CD4-positive, alpha-beta T cell treated with Interleukin-21 for 1 hour (primary cell): ENCODE measurements at regions not wholly inside any gene's neighbourhood (a gene's known extent, or its start where the extent isn't known, plus 50 kb on each side); places are given as distances from the start of the nearest gene placed in this dataset.

Source experiments
- DNase-seq: peaks from one replicate; pipeline ENCODE4 v3.0.0-alpha.2; 2020

DNA sequence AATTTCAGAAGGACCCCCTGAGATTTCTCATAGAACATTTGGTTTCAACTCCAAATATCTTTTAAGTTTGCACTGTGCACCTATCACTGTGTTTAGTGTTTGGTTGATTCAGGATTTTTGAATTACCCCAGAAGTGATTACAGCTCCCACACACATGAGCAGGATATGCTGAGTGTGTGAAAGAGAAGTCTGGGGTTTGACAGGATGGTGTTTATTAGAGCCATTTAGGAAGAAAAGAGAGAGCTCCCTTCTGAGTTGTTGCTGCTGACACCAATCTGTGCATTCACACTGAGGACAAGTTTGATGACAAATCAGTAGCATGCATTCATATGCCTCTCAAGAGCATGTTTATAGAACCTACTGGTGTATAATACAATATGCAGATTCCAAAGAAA, 118.1 kb downstream of the RPL22L1 start:
- no peak for DNase-seq

DNA sequence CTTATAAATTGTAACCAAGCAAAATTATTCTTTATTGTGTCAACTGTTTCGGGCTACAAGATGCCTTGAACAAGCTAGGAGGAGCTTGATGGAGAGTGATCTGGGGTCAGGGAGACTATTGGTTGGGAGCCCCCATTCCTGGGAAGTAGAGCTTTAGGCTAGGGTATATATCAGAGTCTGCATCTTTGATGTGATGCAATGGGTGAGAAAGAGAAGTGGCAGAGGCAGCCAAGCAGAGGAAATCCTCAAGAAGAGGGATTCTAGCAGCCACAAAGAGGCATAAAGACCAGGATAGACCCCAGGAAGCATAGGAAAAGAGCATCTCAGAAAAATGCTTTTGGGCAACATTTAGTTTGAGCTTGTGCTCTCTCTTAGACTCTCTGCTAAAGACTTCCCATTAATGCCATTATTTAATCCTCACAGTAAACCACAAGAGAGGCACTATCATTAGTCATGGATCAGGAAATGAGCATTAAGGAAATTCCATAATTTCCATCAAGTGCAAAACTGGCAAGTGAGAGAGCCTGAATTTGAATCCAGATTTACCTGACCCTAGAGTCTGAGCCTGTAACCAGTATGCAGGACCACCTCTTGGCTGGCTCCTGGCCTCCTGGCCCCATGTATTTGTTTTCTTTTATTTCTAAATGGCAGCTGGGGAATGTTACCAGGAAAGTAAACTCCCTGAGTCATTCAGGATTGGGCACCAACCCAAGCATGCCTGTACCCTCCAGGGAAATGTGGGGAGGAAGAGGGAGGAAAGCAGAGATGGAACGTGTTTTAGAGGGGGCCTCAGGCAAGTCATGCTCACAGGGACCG, 118.7 kb downstream of the RPL22L1 start:
- DNase-seq: no peak

DNA sequence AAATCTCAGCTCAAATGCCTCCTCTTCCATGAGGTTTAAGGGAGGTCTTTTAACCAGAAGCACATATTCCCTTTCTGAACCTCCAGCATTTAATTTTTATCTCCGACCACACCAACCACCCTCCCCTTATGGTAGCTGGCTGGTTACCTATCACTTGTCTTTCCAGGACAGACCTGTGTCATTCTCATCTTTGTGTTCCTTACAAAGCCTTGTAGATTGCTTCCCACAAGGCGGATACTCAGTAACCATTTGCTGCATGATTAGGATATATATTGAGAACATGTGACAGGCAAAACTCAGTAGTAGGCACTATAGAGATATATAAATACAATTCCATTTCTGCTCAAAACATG, 119.5 kb downstream of the RPL22L1 start:
- no peak for DNase-seq

DNA sequence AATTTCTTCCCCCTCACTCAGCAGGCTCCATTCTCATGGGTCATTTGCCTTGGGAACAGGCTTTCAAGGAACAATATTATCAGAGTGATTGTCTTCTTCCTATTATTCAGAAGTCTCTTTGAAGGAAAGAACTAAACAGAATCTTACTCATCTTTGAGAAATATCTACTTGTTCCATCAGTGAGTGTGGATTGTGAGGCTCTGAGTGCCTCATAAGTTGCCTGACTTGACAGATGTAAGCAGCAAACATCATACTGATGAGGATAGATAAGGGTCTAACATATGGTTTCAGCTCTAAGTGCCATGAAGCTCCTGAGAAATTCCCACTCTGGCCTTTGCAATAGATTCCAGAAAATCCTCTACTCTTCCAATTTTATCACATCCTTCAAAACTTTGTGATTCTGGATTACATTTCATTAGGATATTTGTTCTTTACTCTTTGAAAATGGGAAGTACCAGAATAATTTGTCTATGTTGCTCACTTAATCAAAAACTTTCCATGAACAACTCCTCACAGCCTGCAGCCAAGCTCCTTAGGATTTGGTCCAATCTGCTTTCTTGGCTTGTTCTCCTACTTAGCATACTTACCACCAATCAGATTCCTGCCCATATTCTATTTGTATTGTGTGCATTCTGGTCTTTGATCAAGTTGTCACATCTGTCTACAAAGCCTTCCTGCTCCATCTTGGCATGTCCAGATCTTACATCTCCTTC, 120.1 kb downstream of the RPL22L1 start:
- no peak for DNase-seq

DNA sequence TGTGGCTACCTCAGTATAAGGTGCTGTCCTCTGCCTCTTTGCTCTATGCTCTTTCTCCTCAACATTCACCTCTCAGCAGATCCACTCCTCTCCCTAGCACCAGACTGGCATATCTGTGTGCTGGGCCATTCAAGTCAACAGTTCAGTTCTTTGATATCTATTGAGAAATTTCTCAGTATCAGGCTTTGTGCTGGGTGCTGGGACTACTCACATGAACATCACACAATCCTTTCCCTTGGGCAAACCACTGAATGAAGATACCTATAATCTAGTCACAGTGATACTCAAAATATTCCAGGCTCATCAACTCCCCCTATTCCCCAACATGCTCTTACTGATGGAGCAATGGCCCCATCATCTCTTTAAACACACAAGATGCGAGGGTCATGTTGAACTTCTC, 120.8 kb downstream of the RPL22L1 start:
- no peak for DNase-seq

DNA sequence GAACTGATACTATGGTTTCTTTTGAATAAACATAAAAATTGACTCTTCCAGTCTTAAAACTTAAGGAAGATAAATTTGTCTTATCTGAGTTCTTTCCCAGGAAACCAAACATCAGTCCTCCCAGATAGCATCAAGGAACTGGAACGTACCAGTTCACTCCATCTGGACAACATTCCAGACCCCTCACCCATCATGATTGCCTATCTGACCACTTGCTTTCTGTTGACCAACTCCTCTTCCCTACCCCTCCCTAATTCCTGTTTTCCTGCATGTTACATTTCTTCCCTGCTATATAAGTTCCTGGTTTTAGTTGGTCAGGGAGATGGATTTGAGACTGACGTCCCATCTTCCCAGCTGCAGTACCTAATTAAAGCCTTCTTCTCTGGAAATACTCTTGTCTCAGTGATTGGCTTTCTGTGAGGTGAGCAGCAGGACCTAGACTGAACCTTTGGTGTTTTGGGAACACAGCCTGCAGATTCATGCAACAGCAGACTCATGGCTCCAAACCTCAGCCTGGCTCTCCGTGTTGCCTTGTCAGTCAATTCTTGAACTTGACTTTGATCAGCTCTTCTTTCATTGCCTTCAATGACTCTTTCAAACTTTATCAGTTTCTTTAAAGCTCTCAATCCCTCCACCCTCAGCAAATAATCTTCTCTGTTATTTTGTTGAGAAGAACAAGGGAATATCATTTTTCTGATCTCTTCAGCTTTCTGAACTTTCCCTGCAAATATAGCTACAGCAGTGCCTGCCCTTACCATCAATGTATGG, 123.6 kb downstream of the RPL22L1 start:
- DNase-seq: no peak

DNA sequence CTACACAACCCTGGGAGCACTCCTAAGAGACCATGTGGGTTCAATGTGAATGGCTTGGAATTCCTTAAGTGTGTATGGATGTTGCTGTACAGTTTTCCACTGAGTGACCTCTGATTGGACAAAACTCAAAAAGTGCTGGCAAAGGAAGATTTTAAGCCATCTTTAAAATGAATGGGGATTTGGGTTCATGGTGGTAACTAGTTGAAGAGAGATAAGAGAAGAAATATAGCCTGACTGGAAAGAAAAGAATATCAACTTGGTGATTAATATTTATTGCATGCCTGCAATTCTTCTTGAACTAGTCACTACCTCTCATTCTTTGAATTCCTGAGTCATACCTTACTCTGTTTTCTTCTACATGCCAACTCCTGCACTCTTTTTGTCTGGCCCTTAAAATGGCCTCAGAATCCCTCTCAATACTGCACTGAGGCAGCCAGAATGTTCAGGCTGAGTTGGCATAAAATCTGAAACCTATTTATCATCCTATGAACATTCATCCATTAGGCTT, 124.7 kb downstream of the RPL22L1 start:
- DNase-seq: no peak

DNA sequence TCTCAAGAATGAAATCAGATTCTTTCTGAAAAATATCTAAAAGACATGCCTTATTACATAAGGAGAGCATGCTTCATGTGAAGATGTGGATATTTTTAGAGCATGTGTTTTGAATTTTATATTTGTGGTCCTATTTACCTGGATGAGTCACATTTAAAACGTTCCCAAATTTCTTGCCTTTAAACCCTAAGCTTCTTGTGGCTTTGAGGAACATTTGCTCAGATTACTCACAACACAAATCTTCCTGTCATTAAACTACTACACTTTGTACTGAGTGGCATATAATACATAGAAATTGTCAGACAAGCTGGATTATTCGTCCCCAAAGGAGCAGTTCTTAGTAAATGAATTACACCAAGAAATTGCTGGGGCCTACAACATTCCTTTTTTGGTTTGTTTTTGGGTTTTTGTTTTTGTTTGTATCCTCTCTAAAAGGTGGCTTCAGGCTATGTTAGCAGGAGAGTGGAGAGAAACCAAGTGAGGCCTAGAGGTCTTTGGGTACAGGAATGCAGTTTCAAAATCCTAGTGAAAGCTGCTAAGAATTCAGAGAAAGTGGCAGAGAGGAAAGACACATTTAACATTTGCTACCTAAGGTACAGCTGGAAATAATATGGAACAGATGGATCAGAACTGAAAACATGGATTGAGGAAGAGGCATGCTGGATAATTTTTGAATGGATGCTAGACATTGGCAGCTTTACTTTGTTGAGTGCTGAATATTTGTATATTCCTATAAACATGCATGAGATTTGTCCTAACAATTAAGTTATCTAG, 128.1 kb downstream of the RPL22L1 start:
- DNase-seq: no peak

DNA sequence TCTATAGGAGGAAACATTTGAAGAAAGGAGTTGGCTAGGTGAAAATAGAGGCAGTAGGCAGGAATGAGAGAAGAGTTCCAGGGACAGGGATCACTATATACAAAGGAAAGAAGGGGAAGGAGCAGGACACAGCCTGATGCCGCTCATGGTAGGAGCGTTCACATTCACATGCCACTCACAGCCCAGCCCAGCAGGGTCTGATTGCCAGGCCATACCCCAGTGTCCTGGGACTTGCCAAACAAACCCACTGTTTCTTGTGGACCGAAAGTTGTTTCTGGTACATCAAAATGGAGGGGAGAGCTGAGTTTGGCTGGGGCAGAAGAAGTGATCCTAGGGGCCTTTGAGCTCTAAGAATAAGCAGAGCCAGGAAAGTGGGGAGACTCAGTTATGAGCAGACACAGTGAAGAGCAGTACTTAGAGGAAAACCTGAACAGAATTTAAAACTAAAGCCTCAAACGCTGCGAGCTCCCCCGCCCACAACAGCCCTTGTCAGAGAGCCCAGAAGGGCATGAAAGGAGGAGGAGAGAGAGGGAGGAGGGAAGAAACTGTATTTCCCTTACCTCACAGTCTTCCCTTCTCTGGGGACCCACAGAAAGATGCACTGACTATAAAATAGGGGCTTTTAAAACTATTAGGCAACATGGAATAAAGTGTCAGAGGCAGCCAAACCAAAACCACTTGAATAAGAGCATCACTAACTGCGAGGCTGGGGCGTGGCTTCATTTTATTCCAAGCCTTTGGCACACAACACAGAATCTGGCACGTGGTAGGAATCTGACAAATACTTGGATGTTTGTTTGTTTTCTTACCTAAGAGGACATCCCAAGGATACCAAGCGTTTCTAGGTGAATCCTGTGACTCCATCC, 129.0 kb downstream of the RPL22L1 start:
- no peak for DNase-seq

DNA sequence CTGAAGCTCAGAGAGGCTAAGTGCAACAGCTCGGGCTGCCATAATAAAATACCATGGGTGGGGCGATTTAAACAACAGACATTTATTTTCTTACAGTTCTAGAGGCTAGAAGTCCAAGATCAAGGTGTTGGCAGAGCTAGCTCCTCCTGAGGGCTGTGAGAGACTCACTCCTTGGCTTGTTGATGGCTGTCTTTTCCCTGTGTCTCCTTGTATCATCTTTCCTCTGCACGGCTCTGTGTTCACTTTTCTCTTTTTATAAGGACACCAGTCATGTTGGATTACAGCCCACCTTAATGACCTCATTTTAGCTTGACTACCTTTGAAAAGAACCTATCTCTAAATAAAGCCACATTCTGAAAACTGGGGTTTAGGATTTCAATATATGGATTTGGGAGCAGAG, 129.7 kb downstream of the RPL22L1 start:
- DNase-seq: no peak

DNA sequence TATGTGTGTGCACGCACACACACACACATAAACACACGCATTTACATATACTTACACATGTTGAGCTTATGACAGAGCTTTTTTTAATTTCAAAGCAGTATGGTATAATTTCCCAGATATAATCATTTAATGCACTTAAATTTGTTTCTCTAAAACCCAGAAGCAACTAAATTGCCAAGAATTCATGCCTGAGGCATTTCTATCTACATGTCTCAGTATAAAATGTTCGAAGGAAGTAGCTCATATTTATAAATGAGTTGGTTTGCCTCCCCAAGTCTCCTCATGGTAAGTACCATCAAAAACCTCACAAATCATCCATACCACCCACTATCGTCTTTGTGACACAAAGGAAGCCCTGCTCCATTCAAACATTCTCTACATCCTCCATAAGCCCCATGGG, 130.6 kb downstream of the RPL22L1 start:
- no peak for DNase-seq

DNA sequence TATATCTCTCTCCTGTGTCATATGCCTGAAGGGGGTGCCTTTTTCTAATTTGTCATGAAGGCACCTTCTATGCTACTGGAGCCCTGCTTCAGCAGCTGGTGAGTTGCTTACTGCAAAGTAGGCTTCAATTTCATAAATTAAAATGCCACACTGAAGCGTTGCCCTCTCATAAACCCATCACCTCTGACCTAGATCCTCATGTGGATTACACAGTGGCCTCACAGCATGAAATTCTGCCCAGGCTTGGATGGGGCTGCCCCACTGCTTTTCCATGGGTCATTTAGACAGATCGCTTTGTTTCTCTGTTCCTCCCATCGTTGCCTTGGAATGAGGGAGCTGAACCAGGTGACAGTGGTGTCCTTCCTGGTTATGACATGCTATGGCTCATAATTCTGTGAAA, 131.2 kb downstream of the RPL22L1 start:
- no peak for DNase-seq

DNA sequence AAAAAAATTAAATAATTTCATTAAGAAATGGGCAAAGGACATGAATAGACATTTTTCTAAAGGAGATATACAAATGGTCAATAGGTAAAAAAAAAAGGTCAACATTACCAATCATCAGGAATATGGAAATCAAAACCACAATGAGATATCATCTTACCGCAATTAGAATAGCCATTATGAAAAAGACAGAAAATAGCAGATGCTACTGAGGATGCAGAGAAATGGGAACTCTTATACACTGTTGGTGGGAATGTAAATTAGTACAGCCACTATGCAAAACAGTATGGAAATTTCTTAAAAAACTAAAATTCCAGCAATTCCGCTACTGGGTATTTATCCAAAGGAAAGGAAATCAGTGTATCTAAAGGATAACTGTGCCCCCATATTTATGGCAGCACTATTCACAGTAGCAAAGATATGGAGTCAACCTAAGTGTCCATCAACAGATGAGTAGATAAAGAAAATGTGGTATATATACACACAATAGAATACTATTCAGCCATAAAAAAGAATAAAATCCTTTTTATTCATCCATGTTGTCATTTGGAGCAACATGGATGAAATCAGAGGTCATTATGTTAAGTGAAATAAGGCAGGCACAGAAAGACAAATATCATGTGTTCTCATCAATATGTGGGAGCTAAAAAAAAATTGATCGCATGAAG, 132.4 kb downstream of the RPL22L1 start:
- no peak for DNase-seq

DNA sequence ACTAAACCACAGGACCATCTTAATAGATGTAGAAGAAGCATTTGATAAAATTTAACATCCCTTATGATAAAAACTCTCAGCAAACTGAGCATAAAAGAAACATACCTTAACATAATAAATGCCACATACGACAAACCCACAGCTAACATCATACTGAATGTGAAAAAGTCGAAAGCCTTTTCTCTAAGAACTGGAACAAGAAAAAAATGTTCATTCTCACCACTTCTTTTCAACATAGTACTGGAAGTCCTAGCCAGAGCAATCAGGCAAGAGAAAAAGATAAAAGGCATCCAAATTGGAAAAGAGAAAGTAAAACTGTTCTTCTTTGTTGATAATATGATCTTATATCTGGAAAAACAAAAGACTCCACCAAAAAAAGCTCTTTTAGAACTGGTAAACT, 134.2 kb downstream of the RPL22L1 start:
- DNase-seq: no peak

DNA sequence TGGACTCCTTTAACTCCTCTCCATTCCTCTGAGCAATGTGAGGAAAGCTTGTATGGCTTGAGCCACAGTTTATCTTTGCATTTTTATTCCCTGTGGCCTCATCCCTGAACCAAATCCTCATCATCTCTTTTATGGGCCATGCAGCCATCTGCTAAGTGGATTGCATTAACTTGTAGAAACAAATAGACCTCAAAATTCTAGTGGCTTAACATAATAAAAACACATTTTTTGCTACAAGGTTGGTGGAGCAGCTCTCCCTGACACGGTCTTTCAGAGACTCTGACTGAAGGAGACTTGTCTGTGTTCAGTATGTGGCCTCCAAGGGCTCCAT, 135.3 kb downstream of the RPL22L1 start:
- DNase-seq: no peak

DNA sequence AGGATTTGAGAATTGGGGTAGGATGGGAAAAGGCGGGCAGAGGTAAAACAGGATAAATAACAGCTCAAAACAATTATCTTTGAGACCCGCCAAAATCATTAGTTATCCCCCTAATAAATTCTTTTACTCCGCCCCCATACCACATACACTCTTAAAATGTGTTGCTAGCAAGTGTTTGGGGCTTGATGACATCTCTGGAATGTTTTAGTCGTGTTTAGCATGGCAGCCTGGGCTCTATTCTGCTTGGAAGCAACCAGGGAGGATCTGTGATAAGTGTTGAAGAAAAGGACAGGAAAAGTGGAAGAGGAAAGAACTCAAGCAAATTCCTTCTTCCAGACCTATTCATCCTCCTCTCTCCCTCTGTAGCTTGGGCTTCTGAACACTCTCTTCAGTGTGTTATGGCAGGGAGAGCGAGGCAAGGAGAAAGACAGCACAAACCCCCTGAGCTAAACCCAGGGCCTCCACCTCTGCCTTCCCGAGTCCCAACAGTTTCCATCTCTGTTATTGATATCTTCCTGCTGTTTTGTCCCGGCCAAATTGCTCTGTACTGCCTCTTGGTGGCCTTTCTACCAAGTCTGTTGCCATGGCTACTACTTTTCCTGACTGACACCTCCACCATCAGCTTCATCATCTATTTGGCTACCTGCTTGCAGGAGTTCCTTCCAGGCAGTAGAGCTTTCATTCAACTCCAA, 135.8 kb downstream of the RPL22L1 start:
- no peak for DNase-seq

DNA sequence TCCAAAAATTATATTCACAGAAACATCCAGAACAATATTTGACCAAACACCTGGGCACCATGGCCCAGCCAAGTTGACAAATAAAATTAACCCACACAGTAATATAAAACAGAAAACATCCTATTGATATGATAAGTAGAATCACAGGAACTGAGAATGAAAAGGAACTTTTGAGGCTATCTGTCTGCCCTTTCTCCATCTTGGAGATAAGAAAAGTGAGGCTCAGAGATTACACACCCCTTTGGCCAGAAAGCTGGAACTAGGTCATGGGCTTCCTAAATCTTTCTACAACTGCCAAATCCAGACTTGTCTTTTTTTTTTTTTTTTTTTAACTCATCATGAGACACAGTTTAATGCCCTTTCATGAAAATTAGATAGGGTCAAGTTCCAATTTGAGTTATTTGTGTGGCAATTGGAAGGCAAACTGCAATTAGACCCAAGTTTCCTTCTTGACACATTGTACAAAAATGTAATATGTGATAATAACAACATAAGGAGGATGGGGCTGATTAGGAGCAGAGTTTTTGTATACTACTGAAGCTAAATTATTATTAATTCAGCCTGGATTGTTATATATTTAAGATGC, 137.2 kb downstream of the RPL22L1 start:
- DNase-seq: no peak

DNA sequence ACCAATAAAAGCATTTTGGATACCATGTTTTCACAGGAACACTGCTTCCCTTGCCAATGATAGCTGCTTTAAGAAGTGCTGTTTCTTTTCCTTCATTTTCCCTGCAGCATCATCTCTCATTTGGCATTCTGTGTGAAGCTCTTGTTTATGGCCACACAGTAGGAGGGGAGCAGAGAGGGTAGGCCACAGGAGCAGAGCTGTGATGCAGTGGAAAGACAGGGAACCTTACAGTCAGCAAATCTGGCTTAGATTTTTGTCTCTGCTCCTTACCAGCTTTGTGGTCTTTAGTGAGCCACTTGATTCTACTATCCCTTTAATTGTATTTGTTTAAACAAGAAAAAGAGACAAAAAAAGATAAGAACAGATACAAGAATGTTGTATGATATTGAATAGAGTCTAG, 138.7 kb downstream of the RPL22L1 start:
- DNase-seq: no peak

DNA sequence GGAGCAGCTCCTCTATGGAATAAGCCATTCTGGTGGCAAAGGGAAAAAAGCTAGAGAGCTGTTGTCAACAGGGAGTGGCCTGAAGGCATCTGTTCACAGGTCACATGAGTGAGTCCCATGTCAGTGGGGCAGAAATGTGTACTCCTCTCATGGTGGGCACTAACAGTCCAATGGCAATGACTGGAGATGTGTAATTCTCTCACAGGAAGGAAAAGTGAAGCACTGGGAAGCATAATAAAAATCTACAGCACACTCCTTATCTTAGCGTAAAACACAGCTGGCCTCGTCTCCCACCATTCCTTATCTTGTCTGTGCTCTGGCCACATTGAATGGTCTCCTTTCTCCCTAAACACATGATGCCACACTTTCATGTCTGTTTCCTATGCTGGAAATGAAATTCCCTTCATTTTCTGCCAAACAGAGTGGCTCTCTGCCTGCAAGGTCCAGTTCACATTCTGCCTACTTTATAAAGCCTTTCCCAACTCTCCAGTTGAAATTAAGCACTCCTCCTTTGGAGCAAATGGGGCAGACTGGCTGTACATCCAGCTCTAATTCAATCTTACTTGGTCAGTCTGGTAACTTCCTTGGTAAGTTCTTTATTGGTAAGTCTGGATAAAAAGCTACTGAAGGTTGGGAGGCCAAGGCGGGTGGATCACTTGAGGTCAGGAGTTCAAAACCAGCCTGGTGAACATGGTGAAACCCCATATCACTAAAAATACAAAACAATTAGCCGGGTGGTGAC, 139.8 kb downstream of the RPL22L1 start:
- DNase-seq: no peak

DNA sequence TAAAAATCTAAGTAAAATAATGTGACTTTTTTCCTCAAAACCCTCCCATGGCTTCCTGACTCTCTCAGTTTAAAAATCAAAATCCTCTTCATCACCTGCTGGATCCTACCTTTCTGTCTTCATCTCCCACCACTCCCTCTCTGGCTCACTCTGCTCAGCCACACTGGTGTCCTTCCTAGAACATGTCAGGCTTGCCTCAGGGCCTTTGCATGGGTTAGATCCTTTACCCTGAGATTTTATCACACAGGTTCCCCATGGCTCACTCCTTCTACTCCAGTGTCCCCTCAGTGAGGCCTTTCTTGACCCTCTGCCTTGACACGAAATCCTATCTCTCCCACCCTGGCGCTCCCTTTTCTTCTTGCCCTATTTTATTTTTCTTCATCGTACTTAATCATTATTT, 141.8 kb downstream of the RPL22L1 start:
- no peak for DNase-seq
